Adrenal gland (tissue), 5 donors: ENCODE measurements at regions not wholly inside any gene's neighbourhood (a gene's known extent, or its start where the extent isn't known, plus 50 kb on each side); places are given as distances from the start of the nearest gene placed in this dataset.

Experiments used
- CTCF ChIP-seq, 6 experiments: fragments of 450-650 bp in 4 of 6; fragments of 200-600 bp in 2 of 6; sonication (generic) in 1 of 6; IDR thresholded peaks; 1 replicate in 5 of 6; 2 replicates in 1 of 6; pipeline versions ENCODE4 v1.5.1 to v1.8.0; 2016 to 2021; ENCODE audit warnings: antibody characterized with exemption in 6 of 6, mild to moderate bottlenecking in 2 of 6, moderate library complexity in 1 of 6
- POLR2A ChIP-seq, 2 donors: fragments of 450-650 bp; IDR thresholded peaks; one replicate each; pipeline ENCODE4 v1.6.1; 2017; ENCODE audit warnings: antibody characterized with exemption in 2 of 2, mild to moderate bottlenecking in 2 of 2, moderate library complexity in 1 of 2
- donor health status: DM: no; HTN: no; CAD: no.

DNA sequence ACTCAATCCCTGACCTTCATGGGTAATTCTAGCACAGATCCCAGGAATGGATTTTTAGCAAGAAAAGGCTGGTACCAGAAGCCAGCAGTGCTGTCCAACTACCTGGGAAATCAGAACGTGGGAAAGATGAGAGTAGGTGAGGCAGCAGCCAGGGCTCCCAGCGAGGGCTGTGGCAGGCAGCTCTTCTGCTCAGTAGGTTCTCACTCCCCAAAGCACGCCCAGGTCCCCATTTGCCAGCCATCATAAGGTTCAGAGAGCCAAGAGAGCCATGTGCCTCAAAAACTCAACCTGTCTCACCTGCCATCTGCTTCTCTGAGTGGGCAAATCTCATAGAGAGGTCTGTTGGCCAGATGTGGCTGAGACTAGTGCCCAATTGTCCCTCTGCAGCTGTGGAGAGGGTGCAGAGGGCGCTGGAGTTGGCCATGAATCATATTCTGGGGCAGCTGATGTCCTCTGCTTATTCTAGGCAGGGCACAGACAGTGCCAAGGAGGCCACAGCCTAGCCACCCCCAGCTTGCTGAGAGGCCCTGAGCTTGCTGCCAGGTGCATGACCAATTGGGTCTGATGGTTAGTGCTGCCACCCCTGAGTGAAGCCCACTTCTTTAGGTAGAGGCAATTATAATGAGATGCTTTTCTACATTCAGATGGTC is 81.7 kb upstream of the GATB start:
- TF ChIP-seq CTCF (IDR thresholded peaks at IDR 0.05) (no peak), POLR2A (IDR thresholded peaks at IDR 0.05) (no peak)
